Esophagus muscularis mucosa (tissue), 4 donors: ENCODE measurements at regions not wholly inside any gene's neighbourhood (a gene's known extent, or its start where the extent isn't known, plus 50 kb on each side); places are given as distances from the start of the nearest gene placed in this dataset.

Experiments
- DNase-seq: peaks from one replicate; pipeline ENCODE4 v3.0.0-alpha.2; 2017; ENCODE audit errors: extremely low spot score
- H3K27ac ChIP-seq, 4 donors: fragments of 200-600 bp; sonication (generic); replicated peaks in 1 of 4; 1 replicate in 3 of 4; 2 replicates in 1 of 4; pipeline ENCODE4 v1.5.1; 2016 to 2019; ENCODE audit warnings: mild to moderate bottlenecking in 1 of 4
- H3K27me3 ChIP-seq, 4 donors: fragments of 200-600 bp; sonication (generic); one replicate each; pipeline versions ENCODE4 v1.5.1 to v1.6.0; 2016 to 2019
- H3K36me3 ChIP-seq, 4 donors: fragments of 200-600 bp; sonication (generic); one replicate each; pipeline ENCODE4 v1.5.1; 2016 to 2019
- H3K4me1 ChIP-seq, 4 donors: fragments of 200-600 bp; sonication (generic); one replicate each; pipeline ENCODE4 v1.5.1; 2016 to 2019
- H3K4me3 ChIP-seq, 4 donors: fragments of 200-600 bp; sonication (generic); 1 replicate in 2 of 4; 2 replicates in 2 of 4; pipeline ENCODE4 v1.5.1; 2016 to 2019; ENCODE audit warnings: mild to moderate bottlenecking in 4 of 4, moderate library complexity in 1 of 4
- H3K9me3 ChIP-seq, 4 donors: fragments of 200-600 bp; sonication (generic); 1 replicate in 3 of 4; 2 replicates in 1 of 4; pipeline ENCODE4 v1.5.1; 2016 to 2019
- CTCF ChIP-seq, 3 experiments: fragments of 200-600 bp in 2 of 3; fragments of 450-650 bp in 1 of 3; sonication (generic) in 2 of 3; IDR thresholded peaks; one replicate each; pipeline ENCODE4 v1.5.1; 2017 to 2019; ENCODE audit warnings: antibody characterized with exemption in 3 of 3, mild to moderate bottlenecking in 2 of 3, moderate library complexity in 1 of 3
- EP300 ChIP-seq: sonication (generic); formaldehyde crosslinking; IDR thresholded peaks from one replicate; pipeline ENCODE4 v1.6.1; 2017; ENCODE audit warnings: antibody characterized with exemption
- POLR2A ChIP-seq: fragments of 450-650 bp; IDR thresholded peaks from one replicate; pipeline ENCODE4 v1.6.1; 2017; ENCODE audit warnings: antibody characterized with exemption, moderate library complexity, mild to moderate bottlenecking, low read depth
- POLR2AphosphoS5 ChIP-seq, 2 donors: sonication (generic); formaldehyde crosslinking; IDR thresholded peaks; one replicate each; pipeline ENCODE4 v1.6.1; 2017; ENCODE audit warnings: antibody characterized with exemption in 2 of 2
- whole genome bisulfite sequencing: methylation state at CpG from one replicate; pipeline ENCODE4 v1.1.5; 2018; 5-methylcytosine and 5-hydroxymethylcytosine counted together
- intact Hi-C: fragments of 100-400 bp; cut with DNase I; formaldehyde crosslinking; loops from one replicate; pipeline ENCODE4 v1.15.1; 2023

- H3K9me3 ChIP-seq, result peaks cover 0 to 5% (median 0%) of the 10 kb centered on the region in 4 donors
- H3K27me3 ChIP-seq, result no peaks in the 10 kb centered on the region
- intact Hi-C loops, result no loop called here
- no peaks in the 10 kb centered on the region for H3K36me3 ChIP-seq
- H3K4me1 ChIP-seq, result no peaks in the 10 kb centered on the region
- H3K4me3 ChIP-seq, result no peak overlapping the region
- H3K27ac ChIP-seq, result no peak overlapping the region
- no peak for TF ChIP-seq POLR2AphosphoS5 (IDR thresholded peaks at IDR 0.05)
- TF ChIP-seq POLR2A, result no peak
- WGBS, result 80% methylated on average over 3 of the region's 3 CpGs
- DNase-seq, result no peak
These were observed 595.8 kb upstream of the EEF2KMT start for GRCh38 chr16:5693426-5693825.

DNA sequence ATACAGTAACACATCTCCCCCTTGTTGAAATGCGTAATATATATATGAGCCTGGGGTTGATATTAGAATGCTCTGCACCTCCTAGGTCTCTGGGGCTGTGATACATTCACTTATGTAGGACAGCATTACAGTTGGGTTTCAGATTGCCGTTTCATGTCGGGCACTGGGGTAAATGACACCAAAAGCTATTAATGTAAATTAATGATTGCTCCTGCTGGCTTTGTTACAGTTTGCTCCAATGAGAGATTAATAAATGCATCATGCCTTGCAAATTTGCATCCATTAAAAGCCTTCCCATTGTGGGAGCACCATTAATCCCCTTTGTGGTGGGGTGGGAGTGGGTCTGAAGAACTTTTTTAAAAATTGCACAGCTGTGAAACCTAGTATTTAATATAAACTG, 584.4 kb upstream of the EEF2KMT start:
- Histone ChIP-seq H3K27me3 (no peaks in the 10 kb centered on the region), H3K27ac (no peak overlapping the region), H3K4me1 (no peaks in the 10 kb centered on the region), H3K36me3 (no peaks in the 10 kb centered on the region), H3K4me3 (no peak overlapping the region), H3K9me3 (no peaks in the 10 kb centered on the region)
- 95% methylated on average over 3 of the region's 3 CpGs for WGBS
- TF ChIP-seq POLR2A (no peak), CTCF (IDR thresholded peaks at IDR 0.05) (no peak), EP300 (no peak), POLR2AphosphoS5 (IDR thresholded peaks at IDR 0.05) (no peak)
- intact Hi-C loops, result no loop called here
- DNase-seq, result no peak

DNA sequence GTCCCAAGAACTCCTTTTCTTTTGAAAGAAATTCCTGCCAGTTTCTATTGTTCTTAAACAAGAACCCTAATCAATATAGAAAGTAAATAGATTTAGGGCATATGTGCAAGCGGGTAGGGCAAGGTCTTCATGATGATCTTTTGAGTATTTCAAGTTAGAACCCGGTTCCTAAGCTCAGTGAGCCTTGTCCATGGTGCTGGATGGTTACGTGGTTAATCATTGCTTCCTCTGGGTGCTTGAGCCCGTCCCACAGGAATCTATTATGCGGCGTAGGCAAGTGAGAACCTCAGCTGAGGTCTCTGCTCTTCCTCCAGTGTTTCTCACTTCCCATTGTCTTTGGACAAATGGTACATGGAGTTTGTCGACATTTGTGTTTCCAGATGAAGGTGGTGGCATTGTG, 580.8 kb upstream of the EEF2KMT start:
- intact Hi-C loops, result no loop called here
- WGBS, result 31% methylated on average over 7 of the region's 7 CpGs

GRCh38 chr16:5671421-5671820, 573.8 kb upstream of the EEF2KMT start:
- 64% methylated on average over 2 of the region's 2 CpGs for WGBS
- H3K9me3 ChIP-seq, result no peaks in the 10 kb centered on the region
- no peaks in the 10 kb centered on the region for H3K4me1 ChIP-seq

More for the DNA sequence above, 580.8 kb upstream of the EEF2KMT start:
- no peak overlapping the region for H3K27ac ChIP-seq
- no peak for DNase-seq
- no peaks in the 10 kb centered on the region for H3K36me3 ChIP-seq
- no peaks in the 10 kb centered on the region for H3K9me3 ChIP-seq
- H3K4me3 ChIP-seq, result no peak overlapping the region
- TF ChIP-seq CTCF (IDR thresholded peaks at IDR 0.05) (no peak), POLR2A (no peak), POLR2AphosphoS5 (IDR thresholded peaks at IDR 0.05) (no peak), EP300 (no peak)
- no peaks in the 10 kb centered on the region for H3K4me1 ChIP-seq
- H3K27me3 ChIP-seq, result peaks cover 0 to 3% (median 0%) of the 10 kb centered on the region in 4 donors

GRCh38 chr16:5670198-5670597, 572.6 kb upstream of the EEF2KMT start:
- H3K4me3 ChIP-seq, result no peak overlapping the region
- intact Hi-C loops, result no loop called here
- H3K9me3 ChIP-seq, result no peaks in the 10 kb centered on the region
- 58% methylated on average over 2 of the region's 2 CpGs for WGBS
- H3K27me3 ChIP-seq, result peaks cover 0 to 10% (median 0%) of the 10 kb centered on the region in 4 donors
- H3K27ac ChIP-seq, result no peak overlapping the region
- no peak for DNase-seq
- no peak for TF ChIP-seq POLR2AphosphoS5 (IDR thresholded peaks at IDR 0.05)
- TF ChIP-seq CTCF (IDR thresholded peaks at IDR 0.05), result no peak
- TF ChIP-seq POLR2A, result no peak
- TF ChIP-seq EP300, result no peak
- no peaks in the 10 kb centered on the region for H3K36me3 ChIP-seq
- no peaks in the 10 kb centered on the region for H3K4me1 ChIP-seq

More at GRCh38 chr16:5671421-5671820, 573.8 kb upstream of the EEF2KMT start:
- Histone ChIP-seq H3K27me3 (peaks cover 0 to 10% (median 0%) of the 10 kb centered on the region in 4 donors), H3K36me3 (no peaks in the 10 kb centered on the region), H3K27ac (no peak overlapping the region), H3K4me3 (no peak overlapping the region)
- DNase-seq, result no peak
- intact Hi-C loops, result no loop called here
- TF ChIP-seq POLR2AphosphoS5 (IDR thresholded peaks at IDR 0.05) (no peak), CTCF (IDR thresholded peaks at IDR 0.05) (no peak), POLR2A (no peak), EP300 (no peak)
